ENCODE measurements at regions not wholly inside any gene's neighbourhood (a gene's known extent, or its start where the extent isn't known, plus 50 kb on each side); places are given as distances from the start of the nearest gene placed in this dataset.
A peak's percentile ranks its signal among the peaks of the same experiment; 100 is the strongest.
"Not testable (repeated sequence)": the region's sequence is repeated elsewhere in the genome, so short reads cannot be mapped to it uniquely, and the experiment has no call there.

- H3K4me1 ChIP-seq (ENCODE audit: control insufficient read depth, insufficient read depth, low read length) = peaks cover 8% of the 10 kb centered on the region; the same call in 1 of the 2 replicates
- ChIA-PET CTCF (no interaction called here), POLR2A (interaction anchor here (0.6 kb wide), 1 partner anchor 28 kb away, joined by 4 read pairs; no protein-coding TSS in a partner anchor)
- no peak overlapping the region for H3K4me3 ChIP-seq (ENCODE audit: low read depth, low read length)
- no peaks in the 10 kb centered on the region for H3K9me3 ChIP-seq (ENCODE audit: control insufficient read depth, insufficient read depth, low read depth, low read length)
- no peak overlapping the region for H3K27ac ChIP-seq (ENCODE audit: extremely low read depth, low read depth, low read length)
- no peaks in the 10 kb centered on the region for H3K36me3 ChIP-seq (ENCODE audit: control insufficient read depth in 2 of 2, insufficient read depth in 1 of 2, low read length in 2 of 2)
- TF ChIP-seq ZNF830 (tag by site-specific recombination; IDR thresholded peaks at IDR 0.05; ENCODE audit: low read depth) (no peak), GLIS1 (tag by site-specific recombination; IDR thresholded peaks at IDR 0.05) (no peak), ZBTB1 (tag by site-specific recombination; IDR thresholded peaks at IDR 0.05) (no peak), ZNF426 (tag by site-specific recombination; IDR thresholded peaks at IDR 0.05) (no peak), ZNF639 (tag by site-specific recombination; IDR thresholded peaks at IDR 0.05) (no peak)
Measured at GRCh38 chrX:45505214-45505613, 304.5 kb upstream of the DIPK2B start.

- H3K4me3 ChIP-seq (ENCODE audit: low read depth, low read length); H3K36me3 ChIP-seq (ENCODE audit: control insufficient read depth in 2 of 2, insufficient read depth in 1 of 2, low read length in 2 of 2); H3K4me1 ChIP-seq (ENCODE audit: control insufficient read depth, insufficient read depth, low read length); POLR2A ChIA-PET; CTCF ChIA-PET; H3K9me3 ChIP-seq (ENCODE audit: control insufficient read depth, insufficient read depth, low read depth, low read length); H3K27ac ChIP-seq (ENCODE audit: extremely low read depth, low read depth, low read length): not testable (repeated sequence)
- peak; percentile 44 for TF ChIP-seq SETDB1 (IDR thresholded peaks at IDR 0.05; ENCODE audit: insufficient read length, low read length)
Measured at GRCh38 chrX:45503787-45504362, 303.2 kb upstream of the DIPK2B start.

- Histone ChIP-seq H3K27ac (ENCODE audit: extremely low read depth, low read depth, low read length) (no peak overlapping the region), H3K4me1 (ENCODE audit: control insufficient read depth, insufficient read depth, low read length) (peaks cover 8% of the 10 kb centered on the region; the same call in 1 of the 2 replicates), H3K36me3 (ENCODE audit: control insufficient read depth in 2 of 2, insufficient read depth in 1 of 2, low read length in 2 of 2) (no peaks in the 10 kb centered on the region), H3K4me3 (ENCODE audit: low read depth, low read length) (no peak overlapping the region), H3K9me3 (ENCODE audit: control insufficient read depth, insufficient read depth, low read depth, low read length) (no peaks in the 10 kb centered on the region)
- CTCF ChIA-PET = no interaction called here
- POLR2A ChIA-PET = no interaction called here
- TF ChIP-seq PRDM1 (tag by site-specific recombination; IDR thresholded peaks at IDR 0.05) (no peak), PATZ1 (tag by site-specific recombination; IDR thresholded peaks at IDR 0.05) (no peak), YY1 (tag by site-specific recombination; IDR thresholded peaks at IDR 0.05) (no peak), ZNF184 (tag by site-specific recombination; IDR thresholded peaks at IDR 0.05) (no peak), ZNF449 (tag by site-specific recombination; IDR thresholded peaks at IDR 0.05) (no peak), ZNF660 (tag by site-specific recombination; IDR thresholded peaks at IDR 0.05) (no peak), IKZF3 (tag by site-specific recombination; IDR thresholded peaks at IDR 0.05) (no peak), ZNF518A (tag by site-specific recombination; conservative IDR thresholded peaks at IDR 0.05; ENCODE audit: low read depth) (no peak), ZNF747 (tag by site-specific recombination; IDR thresholded peaks at IDR 0.05) (no peak), SCRT1 (tag by site-specific recombination; IDR thresholded peaks at IDR 0.05; ENCODE audit: borderline replicate concordance) (no peak), ZNF621 (tag by site-specific recombination; IDR thresholded peaks at IDR 0.05) (no peak), ZBTB6 (tag by site-specific recombination; IDR thresholded peaks at IDR 0.05) (no peak)
Measured at GRCh38 chrX:45502396-45502795, 301.7 kb upstream of the DIPK2B start.

Data from HEK293 (cell line).